ENCODE measurements at regions not wholly inside any gene's neighbourhood (a gene's known extent, or its start where the extent isn't known, plus 50 kb on each side); places are given as distances from the start of the nearest gene placed in this dataset.

DNA sequence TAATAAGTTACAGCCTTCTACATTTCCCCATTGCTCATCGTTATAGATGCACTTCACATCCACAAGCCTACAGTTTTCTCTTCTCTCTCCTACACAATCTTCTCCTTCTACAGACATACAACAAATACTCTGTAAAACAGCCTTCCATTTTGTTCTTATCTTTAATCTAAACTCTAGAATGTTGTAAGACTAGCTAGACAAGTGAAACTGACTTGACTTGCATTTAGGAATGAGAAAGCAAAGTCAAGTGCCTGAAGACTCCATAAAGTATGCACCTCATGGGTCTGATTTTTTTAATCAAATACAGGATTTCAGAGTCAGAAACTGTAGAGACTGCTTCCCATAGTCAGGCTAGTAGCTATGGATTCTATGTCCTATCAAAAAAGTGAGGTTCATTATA, 190.3 kb downstream of the KLHL28 start:
- CTCF ChIA-PET, result no interaction called here
- POLR2A ChIA-PET, result no interaction called here
- no peak overlapping the region for H3K4me3 ChIP-seq (ENCODE audit: low read depth, low read length)
- DNase-seq (ENCODE audit: low read depth, low spot score), result no peak
- TF ChIP-seq, protein P1, sequence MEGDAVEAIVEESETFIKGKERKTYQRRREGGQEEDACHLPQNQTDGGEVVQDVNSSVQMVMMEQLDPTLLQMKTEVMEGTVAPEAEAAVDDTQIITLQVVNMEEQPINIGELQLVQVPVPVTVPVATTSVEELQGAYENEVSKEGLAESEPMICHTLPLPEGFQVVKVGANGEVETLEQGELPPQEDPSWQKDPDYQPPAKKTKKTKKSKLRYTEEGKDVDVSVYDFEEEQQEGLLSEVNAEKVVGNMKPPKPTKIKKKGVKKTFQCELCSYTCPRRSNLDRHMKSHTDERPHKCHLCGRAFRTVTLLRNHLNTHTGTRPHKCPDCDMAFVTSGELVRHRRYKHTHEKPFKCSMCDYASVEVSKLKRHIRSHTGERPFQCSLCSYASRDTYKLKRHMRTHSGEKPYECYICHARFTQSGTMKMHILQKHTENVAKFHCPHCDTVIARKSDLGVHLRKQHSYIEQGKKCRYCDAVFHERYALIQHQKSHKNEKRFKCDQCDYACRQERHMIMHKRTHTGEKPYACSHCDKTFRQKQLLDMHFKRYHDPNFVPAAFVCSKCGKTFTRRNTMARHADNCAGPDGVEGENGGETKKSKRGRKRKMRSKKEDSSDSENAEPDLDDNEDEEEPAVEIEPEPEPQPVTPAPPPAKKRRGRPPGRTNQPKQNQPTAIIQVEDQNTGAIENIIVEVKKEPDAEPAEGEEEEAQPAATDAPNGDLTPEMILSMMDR (IDR thresholded peaks at IDR 0.05; ENCODE audit: insufficient read depth, low read length, missing control alignments), result no peak

DNA sequence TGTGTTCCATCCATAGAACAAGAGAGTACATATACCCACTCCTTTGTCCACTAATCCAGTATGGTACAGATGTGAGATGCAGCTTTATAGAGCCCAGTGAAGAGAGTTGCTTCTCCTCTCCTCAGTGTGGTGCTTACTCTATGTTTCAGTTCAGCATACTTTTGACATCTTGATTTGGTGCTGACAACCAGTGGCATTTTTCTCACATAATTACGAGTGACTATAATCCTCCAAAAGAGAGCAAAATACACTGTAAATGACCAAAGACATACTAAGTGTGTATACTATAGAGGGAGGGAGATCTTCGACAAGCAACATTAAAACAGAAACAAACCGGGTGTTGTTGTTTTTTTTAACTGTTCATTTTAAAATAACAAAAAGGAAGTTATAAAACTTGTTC, 191.5 kb downstream of the KLHL28 start:
- TF ChIP-seq, protein P1 (IDR thresholded peaks at IDR 0.05; ENCODE audit: insufficient read depth, low read length, missing control alignments), result no peak
- POLR2A ChIA-PET, result no interaction called here
- no peak for DNase-seq (ENCODE audit: low read depth, low spot score)
- H3K4me3 ChIP-seq (ENCODE audit: low read depth, low read length), result no peak overlapping the region
- CTCF ChIA-PET, result no interaction called here

DNA sequence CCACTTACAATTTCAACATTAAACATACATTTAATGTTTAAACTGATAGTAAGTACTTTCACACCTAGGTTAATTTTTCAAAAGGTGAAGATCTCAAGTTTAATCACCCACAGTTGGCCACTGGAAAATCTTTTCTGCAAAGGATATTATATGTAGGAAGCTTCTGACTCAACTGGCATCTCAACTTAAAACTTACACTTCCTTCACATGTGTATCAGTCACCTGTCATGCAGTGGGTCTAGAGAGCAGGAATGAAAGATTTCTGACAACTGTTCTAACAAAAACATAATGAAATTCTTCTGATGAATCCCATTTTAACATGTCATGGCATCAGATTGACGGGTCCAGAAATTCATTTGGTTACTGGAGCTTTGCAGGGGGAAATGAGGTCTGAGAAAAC, 192.8 kb downstream of the KLHL28 start:
- TF ChIP-seq, protein P1 (IDR thresholded peaks at IDR 0.05; ENCODE audit: insufficient read depth, low read length, missing control alignments), result no peak
- POLR2A ChIA-PET, result no interaction called here
- H3K4me3 ChIP-seq (ENCODE audit: low read depth, low read length), result no peak overlapping the region
- CTCF ChIA-PET, result no interaction called here
- DNase-seq (ENCODE audit: low read depth, low spot score), result no peak

DNA sequence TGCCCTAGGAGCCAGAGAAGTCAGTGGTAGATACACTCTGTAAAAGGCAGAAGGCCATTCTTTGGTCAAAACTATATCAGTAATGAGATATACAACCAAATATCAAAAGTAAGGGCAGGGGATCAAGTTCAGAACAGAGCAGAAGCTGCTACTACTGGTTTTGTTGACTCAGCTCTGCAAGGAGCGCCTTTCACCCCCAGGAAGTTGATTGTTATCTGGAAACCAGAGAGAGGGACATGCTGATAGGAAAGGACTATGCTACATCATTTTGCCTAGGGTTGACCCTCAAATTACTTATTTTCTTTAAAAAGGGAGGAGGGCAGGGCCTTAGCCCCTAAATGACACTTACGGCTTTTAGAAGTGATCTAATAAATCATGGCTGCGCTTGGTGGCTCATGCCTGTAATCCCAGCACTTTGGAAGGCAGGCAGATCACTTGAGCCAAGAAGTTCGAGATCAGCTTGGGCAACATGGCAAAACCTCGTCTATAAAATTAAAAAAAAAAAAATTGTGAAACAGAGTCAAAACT, 194.0 kb downstream of the KLHL28 start:
- DNase-seq (ENCODE audit: low read depth, low spot score), result no peak
- POLR2A ChIA-PET, result no interaction called here
- CTCF ChIA-PET, result no interaction called here
- TF ChIP-seq, protein P1 (IDR thresholded peaks at IDR 0.05; ENCODE audit: insufficient read depth, low read length, missing control alignments), result no peak
- no peak overlapping the region for H3K4me3 ChIP-seq (ENCODE audit: low read depth, low read length)

DNA sequence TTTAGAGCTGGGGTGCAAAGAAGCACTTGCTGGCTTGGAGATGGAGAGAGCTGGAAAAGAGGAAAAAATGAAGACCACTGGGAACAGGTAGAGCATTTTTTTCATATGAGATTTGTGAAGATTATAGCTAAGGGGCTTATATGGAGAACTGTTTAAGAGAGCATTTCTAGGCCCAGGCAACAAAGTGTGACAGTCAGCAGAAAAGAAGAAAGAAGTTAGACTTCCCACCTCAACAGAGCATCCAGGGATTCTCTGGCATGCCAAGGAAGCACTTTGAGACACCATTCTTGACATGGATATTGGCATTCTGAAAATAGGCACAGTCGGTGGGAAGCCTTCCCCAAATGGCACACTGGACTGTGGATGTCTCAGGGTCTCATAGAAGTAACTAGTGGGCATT, 195.5 kb downstream of the KLHL28 start:
- POLR2A ChIA-PET, result no interaction called here
- H3K4me3 ChIP-seq (ENCODE audit: low read depth, low read length), result no peak overlapping the region
- CTCF ChIA-PET, result no interaction called here
- TF ChIP-seq, protein P1 (IDR thresholded peaks at IDR 0.05; ENCODE audit: insufficient read depth, low read length, missing control alignments), result no peak
- DNase-seq (ENCODE audit: low read depth, low spot score), result no peak

DNA sequence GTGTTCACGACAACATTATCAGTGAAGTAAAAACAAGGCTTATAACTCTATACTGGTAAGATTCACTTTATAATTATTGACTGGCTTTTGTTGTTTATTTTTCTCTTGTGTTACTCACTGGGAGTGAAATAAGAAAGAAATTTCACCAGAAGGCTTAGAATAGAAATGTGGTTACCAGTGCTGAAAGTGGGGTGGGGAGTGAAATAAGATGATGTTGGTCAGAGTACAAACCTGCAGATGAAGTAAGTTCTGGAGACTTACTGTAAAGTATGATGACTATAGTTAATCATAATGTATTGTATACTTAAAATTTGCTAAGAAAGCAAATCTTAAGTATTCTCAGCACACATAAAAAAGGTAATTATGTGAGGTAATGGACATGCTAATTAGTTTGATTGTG, 198.4 kb downstream of the KLHL28 start:
- ChIA-PET CTCF (no interaction called here), POLR2A (no interaction called here)
- TF ChIP-seq, protein P1 (IDR thresholded peaks at IDR 0.05; ENCODE audit: insufficient read depth, low read length, missing control alignments), result no peak

More for the DNA sequence above, 198.4 kb downstream of the KLHL28 start:
- DNase-seq (ENCODE audit: low read depth, low spot score), result no peak
- no peak overlapping the region for H3K4me3 ChIP-seq (ENCODE audit: low read depth, low read length)
